Midbrain (tissue), 1 donor: ENCODE measurements at regions not wholly inside any gene's neighbourhood (a gene's known extent, or its start where the extent isn't known, plus 50 kb on each side); places are given as distances from the start of the nearest gene placed in this dataset.

Source experiments
- DNase-seq: peaks from one replicate; lab custom pipeline; 2025; lab: John Stamatoyannopoulos, UW

DNA sequence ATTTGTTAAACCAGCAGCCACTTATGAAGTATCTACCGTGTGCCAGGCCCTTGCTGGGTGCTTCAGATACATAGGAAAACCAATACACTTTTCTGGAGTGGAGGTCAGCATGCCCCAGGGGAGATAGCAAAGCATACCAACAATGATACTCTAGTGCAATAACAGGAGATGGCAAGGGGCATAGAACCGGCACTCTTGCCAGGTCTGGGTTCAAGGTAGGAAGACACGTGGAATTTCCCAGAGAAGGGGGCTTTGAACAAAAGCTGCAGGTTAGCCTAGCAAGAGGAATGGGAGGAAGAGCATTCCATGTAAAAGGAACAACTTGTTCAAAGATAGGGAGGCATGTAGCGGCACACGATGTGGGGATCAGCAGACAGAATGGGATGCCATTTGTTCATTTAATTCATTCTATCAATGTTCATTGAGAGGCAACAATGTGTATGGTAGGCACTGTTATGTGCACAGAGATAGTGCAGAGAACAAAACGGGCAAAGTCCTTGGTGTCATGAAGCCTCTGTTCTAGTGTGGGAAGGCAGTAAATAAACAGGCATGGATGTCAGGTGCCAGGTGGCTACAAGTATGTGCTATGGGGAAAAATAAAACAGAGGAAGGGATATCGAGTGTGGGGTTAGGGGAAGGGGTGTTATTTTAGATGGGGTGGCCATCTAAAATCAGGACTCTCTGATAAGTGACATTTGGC, 162.6 kb upstream of the E2F8 start:
- no peak for DNase-seq

DNA sequence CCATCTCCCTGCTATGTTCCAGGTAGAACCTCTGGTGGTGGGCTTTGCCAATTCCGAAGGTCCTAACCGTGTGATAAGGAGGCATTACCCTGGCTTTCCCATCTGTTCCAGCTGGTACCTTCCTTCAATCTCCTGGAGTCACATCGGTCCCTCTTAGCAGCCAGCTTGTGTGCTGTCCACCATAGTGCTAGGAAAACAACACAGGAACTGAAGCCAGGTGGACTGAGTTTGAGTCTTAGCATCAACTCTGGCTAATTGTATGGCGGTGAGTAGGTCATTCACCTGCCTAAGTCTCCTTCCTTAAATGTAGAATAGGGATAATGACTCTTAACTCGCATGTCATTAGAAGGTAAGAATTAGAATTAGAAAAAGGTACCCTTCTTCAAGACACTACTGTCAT, 159.6 kb upstream of the E2F8 start:
- no peak for DNase-seq

- DNase-seq: no peak
These were observed 158.2 kb upstream of the E2F8 start for GRCh38 chr11:19398772-19399527.

GRCh38 chr11:19398273-19398672, 157.5 kb upstream of the E2F8 start:
- DNase-seq: no peak

- no peak for DNase-seq
These were observed 154.3 kb upstream of the E2F8 start for GRCh38 chr11:19395050-19395449.

- DNase-seq: no peak
These were observed 153.8 kb upstream of the E2F8 start for GRCh38 chr11:19394525-19395016.

DNA sequence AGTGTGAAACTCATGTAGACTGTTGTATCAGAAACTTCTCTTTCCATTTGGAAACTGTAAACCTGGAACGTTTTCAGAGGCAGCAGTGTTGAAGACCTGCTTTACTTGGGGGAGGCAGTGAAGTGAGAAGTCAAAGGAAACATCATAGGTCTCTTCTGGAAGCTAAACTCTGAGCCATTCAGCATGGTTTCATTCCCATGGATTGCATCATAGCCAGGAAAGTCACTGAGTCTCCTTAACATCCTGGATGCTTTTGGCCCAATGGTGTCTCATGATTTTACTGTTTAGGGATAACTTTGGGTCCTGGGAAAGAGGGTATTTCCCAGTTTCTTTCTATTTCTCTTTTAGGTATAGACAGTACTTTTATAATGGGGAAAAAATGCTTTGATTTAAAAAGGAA, 153.2 kb upstream of the E2F8 start:
- DNase-seq: no peak

GRCh38 chr11:19392847-19393518, 152.2 kb upstream of the E2F8 start:
- DNase-seq: no peak

DNA sequence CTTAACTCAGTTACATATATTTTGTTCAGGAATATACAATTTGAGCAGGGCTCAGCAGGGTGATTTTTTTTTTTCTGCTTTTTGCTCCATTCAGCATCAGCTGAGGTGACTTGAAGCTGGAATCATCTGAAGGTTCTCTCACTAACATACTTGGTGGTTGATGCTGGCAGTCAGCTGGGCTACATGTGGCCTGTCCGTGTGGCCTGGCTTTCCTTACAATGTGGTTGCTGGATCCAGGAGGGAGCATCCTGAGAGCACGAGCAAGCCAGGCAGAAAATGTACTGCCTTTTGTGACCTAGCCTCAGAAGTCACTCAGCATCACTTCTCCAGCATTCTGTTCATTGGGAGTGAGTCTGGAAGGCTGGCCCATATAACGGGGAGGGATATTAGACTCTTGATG, 151.6 kb upstream of the E2F8 start:
- DNase-seq: no peak

DNA sequence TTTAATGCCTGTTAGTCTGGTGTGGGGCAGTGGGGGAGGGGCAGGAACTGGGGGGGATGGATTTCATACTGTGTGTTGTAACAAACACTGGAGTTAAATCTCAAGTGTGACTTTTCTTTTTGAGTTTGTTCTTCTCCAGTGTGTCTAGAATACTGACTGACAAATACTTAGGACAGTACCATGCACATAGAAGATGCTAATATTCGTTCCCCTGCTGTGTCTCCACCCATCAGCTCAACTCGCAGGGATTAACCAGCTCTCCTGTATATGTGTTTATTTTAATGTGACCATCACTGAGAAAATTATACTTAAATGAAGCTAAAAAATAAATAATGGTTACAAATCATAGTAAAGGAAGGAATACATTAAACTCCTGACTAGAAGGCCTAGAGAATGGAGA, 150.9 kb upstream of the E2F8 start:
- no peak for DNase-seq

GRCh38 chr11:19391026-19391425, 150.3 kb upstream of the E2F8 start:
- DNase-seq: no peak

DNA sequence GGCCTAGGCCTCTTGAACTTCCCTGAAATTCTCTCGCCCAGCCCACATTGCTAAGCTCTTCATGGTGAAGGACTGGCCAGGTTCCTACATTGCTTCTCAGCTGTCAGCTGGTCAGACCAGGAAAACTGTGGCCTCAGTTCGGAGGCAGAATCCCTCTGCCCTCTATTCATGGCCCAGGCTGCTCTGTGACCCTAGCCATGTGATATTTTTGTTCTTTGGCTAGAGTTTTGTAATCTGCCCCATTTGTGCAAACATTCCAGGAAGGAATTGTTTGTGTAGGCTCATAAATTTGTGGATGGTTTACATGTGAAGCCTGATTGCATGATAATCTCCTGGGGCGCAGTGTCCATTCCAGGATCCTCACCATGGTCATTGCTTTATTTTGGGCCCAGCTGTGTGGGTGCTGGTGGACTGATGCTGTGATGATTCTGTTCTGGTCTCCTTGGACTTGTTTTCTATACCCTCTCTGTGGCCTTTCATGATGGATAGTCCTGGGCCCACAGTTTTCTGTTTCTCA, 149.1 kb upstream of the E2F8 start:
- DNase-seq: no peak

GRCh38 chr11:19382131-19382611, 141.4 kb upstream of the E2F8 start:
- peak; percentile 42 for DNase-seq

- no peak for DNase-seq
These were observed 139.6 kb upstream of the E2F8 start for GRCh38 chr11:19380375-19380774.

- DNase-seq: no peak
These were observed 138.7 kb upstream of the E2F8 start for GRCh38 chr11:19379465-19379864.

GRCh38 chr11:19378814-19379213, 138.1 kb upstream of the E2F8 start:
- DNase-seq: no peak

- no peak for DNase-seq
These were observed 137.1 kb upstream of the E2F8 start for GRCh38 chr11:19377881-19378280.

- no peak for DNase-seq
These were observed 134.7 kb upstream of the E2F8 start for GRCh38 chr11:19375440-19375839.

DNA sequence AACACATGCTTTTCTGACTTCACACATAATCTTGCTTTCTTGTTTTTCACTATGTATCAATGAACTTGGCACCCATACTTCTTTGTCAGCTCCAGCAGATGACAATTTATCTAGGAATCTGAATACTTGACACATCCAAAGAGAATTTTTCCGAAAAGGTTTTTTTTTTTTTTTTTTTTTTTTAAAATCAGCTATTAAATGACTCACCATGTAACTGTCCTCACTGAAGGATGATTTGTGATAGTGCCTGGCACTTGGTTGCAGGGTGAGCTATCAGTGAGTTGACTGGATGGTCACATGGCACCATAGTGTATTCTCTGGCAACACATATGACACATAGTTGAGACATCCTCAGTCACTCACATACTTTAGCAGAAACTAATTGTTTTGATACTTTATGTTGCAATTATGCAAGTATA, 133.4 kb upstream of the E2F8 start:
- DNase-seq: no peak

DNA sequence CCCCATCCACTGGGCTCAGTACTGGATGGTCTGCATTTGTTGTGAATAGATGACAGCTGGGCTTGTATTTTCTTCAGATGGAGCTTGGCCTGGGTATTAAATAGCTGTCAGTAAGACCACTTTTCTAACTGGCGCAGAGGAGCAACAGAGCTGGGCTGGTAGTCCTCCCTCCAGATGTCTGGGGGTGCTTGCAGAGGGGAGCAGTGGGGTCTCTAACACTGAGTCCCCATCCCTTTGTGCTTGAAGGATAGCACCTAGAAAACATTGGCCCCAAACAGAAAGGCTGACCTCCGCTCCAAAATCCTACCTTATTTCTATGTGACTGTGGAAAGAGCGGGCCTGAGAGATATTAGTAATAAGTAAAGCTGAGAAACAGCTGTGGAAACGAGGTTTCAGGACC, 131.6 kb upstream of the E2F8 start:
- no peak for DNase-seq

GRCh38 chr11:19370100-19370861, 129.5 kb upstream of the E2F8 start:
- DNase-seq: no peak
